ENCODE measurements at regions not wholly inside any gene's neighbourhood (a gene's known extent, or its start where the extent isn't known, plus 50 kb on each side); places are given as distances from the start of the nearest gene placed in this dataset.

DNA sequence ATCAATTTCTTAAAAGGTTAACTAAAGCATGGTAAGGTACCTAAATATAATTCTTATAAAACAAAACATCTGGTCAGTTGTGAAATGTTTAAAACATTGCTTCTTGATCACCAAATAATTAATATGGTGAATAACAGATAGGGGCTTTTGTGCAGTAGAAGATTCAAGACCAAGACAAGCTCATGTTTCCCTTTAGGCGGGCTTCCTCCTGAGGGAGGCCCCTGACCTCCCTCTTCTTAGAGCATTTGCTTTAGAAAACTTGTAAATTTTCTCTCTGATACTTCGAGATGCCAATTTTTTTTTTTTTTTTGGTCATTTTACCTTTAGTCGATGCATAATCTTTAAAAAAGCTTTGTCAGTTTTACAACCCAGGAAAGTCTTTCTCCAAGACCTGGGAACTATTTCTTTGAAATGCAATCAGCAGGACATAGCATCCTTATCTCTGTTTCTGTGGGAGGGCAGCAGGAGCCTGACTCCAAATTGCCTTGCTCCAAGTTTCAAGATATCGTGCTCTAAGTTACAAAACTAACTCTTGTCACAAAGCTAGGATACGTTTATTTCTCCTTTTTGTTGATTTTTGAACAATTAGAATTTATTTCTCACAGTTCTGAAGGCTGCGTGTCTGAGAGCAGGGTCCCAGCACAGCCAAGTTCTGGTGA, 66.6 kb upstream of the BICD1 start:
- in situ Hi-C loops (cut with HindIII; ENCODE audit: low pct_ligation_motif_present, low pct_unique_long_range_greater_than_20kb, low sequenced_read_pairs): no loop called here
- DNase-seq: no peak

DNA sequence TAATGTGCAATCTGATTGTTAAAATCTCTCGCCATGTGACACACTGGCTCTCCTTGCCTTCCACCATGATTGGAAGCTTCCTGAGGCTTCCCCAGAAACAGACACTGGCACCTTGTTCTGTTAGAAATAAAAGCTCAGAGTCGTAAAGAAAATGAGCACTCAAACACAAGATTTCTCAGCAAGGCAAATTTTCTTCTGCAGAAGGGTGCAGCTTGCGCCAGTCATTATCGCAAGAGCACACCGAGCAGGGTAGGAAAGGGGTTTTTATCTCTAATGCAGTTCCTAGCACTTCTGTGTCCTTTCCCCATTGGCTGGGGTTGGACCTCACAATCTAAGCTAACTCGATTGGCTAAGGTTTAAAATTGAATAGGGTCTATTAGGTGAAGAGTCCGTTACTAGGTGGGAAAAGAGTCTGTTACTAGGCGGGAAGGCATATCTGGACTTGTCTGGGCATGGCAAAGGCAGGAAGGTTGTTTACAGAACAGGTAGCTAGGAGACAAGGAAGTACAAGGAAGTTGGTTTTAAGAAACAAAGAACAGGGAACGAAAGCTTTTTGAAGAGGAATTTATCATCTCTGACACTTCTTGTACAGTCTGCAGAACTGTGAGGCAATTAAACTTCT, 62.6 kb upstream of the BICD1 start:
- DNase-seq: no peak
- in situ Hi-C loops (cut with HindIII; ENCODE audit: low pct_ligation_motif_present, low pct_unique_long_range_greater_than_20kb, low sequenced_read_pairs): no loop called here

DNA sequence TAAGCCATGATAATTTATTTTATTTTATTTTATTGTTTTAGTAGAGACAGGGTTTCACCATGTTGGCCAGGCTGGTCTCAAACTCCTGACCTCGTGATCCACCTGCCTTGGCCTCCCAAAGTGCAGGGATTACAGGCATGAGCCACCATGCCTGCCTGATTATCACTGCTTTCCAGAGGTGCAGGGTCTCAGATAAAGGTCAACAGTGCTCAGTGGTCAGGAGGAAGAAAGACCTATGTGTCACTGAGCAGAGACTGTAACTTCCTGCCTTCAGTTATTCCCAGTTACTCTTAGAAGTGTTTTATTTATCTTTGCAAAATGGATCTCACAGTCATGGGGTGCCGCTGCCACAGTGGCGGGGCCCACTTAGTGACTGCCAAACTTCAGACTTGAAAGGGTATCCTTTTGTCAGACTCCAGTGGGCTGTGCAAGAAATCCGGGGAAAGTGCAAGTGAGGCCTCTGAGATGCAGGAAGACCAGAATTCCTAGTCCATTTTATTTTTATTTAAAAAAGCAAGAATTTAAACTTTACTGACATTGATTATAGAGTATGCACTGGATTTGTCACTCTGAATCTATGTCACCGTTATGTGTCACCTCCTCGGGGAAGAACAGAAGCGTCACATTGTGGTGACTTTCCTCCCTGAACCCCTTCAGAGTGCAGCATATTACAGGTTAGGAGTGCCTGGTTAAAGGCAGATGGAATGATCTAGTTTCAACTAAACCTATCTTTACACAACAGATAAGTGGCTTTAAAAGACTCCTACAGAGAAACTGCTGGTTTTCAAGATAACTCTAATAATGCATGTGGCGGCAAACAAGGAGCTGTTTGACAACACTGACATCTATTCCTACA, 59.1 kb upstream of the BICD1 start:
- in situ Hi-C loops (cut with HindIII; ENCODE audit: low pct_ligation_motif_present, low pct_unique_long_range_greater_than_20kb, low sequenced_read_pairs): no loop called here
- DNase-seq: no peak

GRCh38 chr12:32048791-32049190, 57.9 kb upstream of the BICD1 start:
- DNase-seq: no peak
- in situ Hi-C loops (cut with HindIII; ENCODE audit: low pct_ligation_motif_present, low pct_unique_long_range_greater_than_20kb, low sequenced_read_pairs): no loop called here

DNA sequence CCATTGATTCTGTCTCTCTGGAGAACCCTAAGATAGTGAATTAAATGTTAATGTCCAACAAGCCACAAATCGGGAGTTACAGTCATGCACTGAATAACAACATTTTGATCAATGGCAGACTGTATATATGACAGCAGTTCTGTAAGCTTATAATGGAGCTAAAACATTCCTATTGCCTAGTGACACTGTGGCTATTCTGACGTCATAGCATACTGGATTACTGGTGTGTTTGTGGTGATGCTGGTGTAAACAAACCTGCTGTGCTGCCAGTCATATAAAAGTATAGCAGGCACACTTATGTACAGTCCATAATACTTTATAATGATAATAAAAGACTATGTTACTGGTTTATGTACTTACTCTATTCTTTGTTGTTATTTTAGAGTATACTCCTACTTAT, 56.7 kb upstream of the BICD1 start:
- no peak for DNase-seq

GRCh38 chr12:32051511-32052211, 55.0 kb upstream of the BICD1 start:
- in situ Hi-C loops (cut with HindIII; ENCODE audit: low pct_ligation_motif_present, low pct_unique_long_range_greater_than_20kb, low sequenced_read_pairs): no loop called here

More for the DNA sequence above, 56.7 kb upstream of the BICD1 start:
- in situ Hi-C loops (cut with HindIII; ENCODE audit: low pct_ligation_motif_present, low pct_unique_long_range_greater_than_20kb, low sequenced_read_pairs): no loop called here

DNA sequence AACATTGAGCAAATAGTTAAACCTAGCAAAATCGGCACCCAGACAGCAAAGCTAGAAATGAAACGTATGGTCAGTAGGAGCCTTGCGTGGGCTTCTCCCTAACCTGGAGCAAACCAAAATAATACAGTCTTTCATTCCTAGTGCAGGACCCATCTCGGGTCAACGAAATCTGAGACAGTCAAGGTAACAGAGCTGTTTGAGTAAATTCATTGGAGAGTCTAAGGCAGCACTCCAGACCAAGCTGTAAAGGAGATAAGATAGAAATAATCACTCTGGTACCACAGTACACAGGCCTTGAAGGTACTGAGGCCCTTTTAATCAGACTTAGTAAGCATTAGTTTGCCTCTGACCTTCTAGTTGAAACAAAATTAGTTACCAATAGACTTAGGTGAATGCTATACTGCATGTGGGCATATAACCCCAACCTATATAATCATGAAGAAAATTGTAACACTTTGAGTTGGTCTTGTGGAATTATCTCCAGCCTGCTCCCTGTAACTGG, 54.4 kb upstream of the BICD1 start:
- no peak for DNase-seq
- in situ Hi-C loops (cut with HindIII; ENCODE audit: low pct_ligation_motif_present, low pct_unique_long_range_greater_than_20kb, low sequenced_read_pairs): no loop called here

More at GRCh38 chr12:32051511-32052211, 55.0 kb upstream of the BICD1 start:
- peak; percentile 19 for DNase-seq

DNA sequence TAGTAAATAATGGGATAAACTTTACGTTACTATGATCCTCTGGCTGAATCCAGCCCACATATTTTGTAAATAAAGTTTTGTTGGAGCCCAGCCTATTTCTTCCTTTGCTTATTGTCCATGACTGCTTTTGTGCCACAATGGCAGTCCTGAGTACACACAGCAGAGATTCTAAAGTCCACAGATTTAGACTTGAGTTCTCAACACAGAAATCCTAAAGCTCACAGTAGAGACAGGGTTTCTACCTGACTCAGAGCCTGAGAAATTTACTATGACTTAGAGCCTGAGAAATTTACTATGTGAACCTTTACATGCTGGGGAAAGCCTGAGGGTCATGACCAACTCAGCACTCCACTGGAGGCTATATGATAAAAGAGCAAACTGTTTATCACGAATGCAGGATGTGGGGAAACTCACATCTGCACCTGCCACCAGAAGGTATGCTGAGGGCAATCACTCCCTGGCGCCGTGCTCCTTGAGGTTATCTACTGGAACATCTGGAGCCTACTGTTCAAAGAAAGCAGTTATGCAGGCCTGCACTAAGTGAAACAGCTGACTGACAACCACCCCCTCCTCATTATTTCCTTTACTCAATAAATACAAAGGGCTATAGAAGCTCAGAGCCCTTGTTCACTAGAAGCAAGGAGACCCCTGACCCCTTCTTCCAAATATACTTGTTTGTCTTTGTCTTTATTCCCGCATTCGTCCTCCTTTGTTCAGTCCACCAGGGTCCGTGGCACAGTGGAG, 52.6 kb upstream of the BICD1 start:
- in situ Hi-C loops (cut with HindIII; ENCODE audit: low pct_ligation_motif_present, low pct_unique_long_range_greater_than_20kb, low sequenced_read_pairs): no loop called here
- DNase-seq: no peak

Measured in ACHN (cell line).